NCI-H460 (cell line): ENCODE measurements at regions not wholly inside any gene's neighbourhood (a gene's known extent, or its start where the extent isn't known, plus 50 kb on each side); places are given as distances from the start of the nearest gene placed in this dataset.

Source experiments
- DNase-seq: peaks from one replicate; pipeline ENCODE4 v3.0.0-alpha.2; 2016; ENCODE audit warnings: low read depth; ENCODE audit errors: extremely low read depth

- no peak for DNase-seq
Observed at GRCh38 chr12:39061576-39061975, 156.2 kb upstream of the CPNE8 start.

- no peak for DNase-seq
Observed at GRCh38 chr12:39048395-39048794, 143.0 kb upstream of the CPNE8 start.

- DNase-seq, result no peak
Observed at GRCh38 chr12:39047539-39048262, 142.3 kb upstream of the CPNE8 start.

- no peak for DNase-seq
Observed at GRCh38 chr12:39044754-39045153, 139.4 kb upstream of the CPNE8 start.

GRCh38 chr12:39043424-39043822 is 138.0 kb upstream of the CPNE8 start:
- no peak for DNase-seq

GRCh38 chr12:39040275-39040674 is 134.9 kb upstream of the CPNE8 start:
- DNase-seq, result no peak

- DNase-seq, result no peak
Observed at GRCh38 chr12:39037115-39037514, 131.7 kb upstream of the CPNE8 start.

GRCh38 chr12:39036105-39036504 is 130.7 kb upstream of the CPNE8 start:
- DNase-seq, result no peak

- no peak for DNase-seq
Observed at GRCh38 chr12:39033782-39034181, 128.4 kb upstream of the CPNE8 start.

GRCh38 chr12:39032448-39032847 is 127.1 kb upstream of the CPNE8 start:
- peak; percentile 43 for DNase-seq

- peak; percentile 18 for DNase-seq
Observed at GRCh38 chr12:39032034-39032433, 126.6 kb upstream of the CPNE8 start.

GRCh38 chr12:39028382-39028781 is 123.0 kb upstream of the CPNE8 start:
- no peak for DNase-seq

GRCh38 chr12:39012870-39013269 is 107.5 kb upstream of the CPNE8 start:
- DNase-seq, result peak; percentile 28

- DNase-seq, result no peak
Observed at GRCh38 chr12:39011166-39011565, 105.8 kb upstream of the CPNE8 start.

- DNase-seq, result no peak
Observed at GRCh38 chr12:39010406-39010805, 105.0 kb upstream of the CPNE8 start.

GRCh38 chr12:39007619-39008018 is 102.2 kb upstream of the CPNE8 start:
- DNase-seq, result no peak

- no peak for DNase-seq
Observed at GRCh38 chr12:39006286-39006685, 100.9 kb upstream of the CPNE8 start.

GRCh38 chr12:39005671-39006070 is 100.3 kb upstream of the CPNE8 start:
- no peak for DNase-seq

- no peak for DNase-seq
Observed at GRCh38 chr12:39003541-39004155, 98.3 kb upstream of the CPNE8 start.

- no peak for DNase-seq
Observed at GRCh38 chr12:39000370-39000769, 95.0 kb upstream of the CPNE8 start.

- no peak for DNase-seq
Observed at GRCh38 chr12:38998887-38999482, 93.6 kb upstream of the CPNE8 start.

GRCh38 chr12:38995249-38995648 is 89.9 kb upstream of the CPNE8 start:
- DNase-seq, result no peak
